GM06990 (cell line): ENCODE measurements at regions not wholly inside any gene's neighbourhood (a gene's known extent, or its start where the extent isn't known, plus 50 kb on each side); places are given as distances from the start of the nearest gene placed in this dataset.

ENCODE experiments used
- DNase-seq: peaks from one replicate; pipeline ENCODE4 v3.0.0-alpha.2; 2011; ENCODE audit not compliant: insufficient read length; ENCODE audit errors: extremely low read depth
- H3K27me3 ChIP-seq: replicated peaks from 2 replicates; pipeline ENCODE4 v1.6.0; 2011; ENCODE audit warnings: low read length; ENCODE audit not compliant: control insufficient read depth, insufficient read depth
- H3K36me3 ChIP-seq: 2 replicates; pipeline ENCODE4 v1.5.1; 2011; ENCODE audit warnings: low read length; ENCODE audit not compliant: control insufficient read depth, insufficient read depth
- H3K4me3 ChIP-seq: replicated peaks from 2 replicates; pipeline ENCODE4 v1.5.1; 2011; ENCODE audit warnings: low read depth, mild to moderate bottlenecking, control low read depth, low read length
- TF ChIP-seq, protein P1 (sequence below): IDR thresholded peaks from 2 replicates; pipeline ENCODE4 v1.5.1; 2011; ENCODE audit warnings: low read length, control low read depth, mild to moderate bottlenecking, inconsistent platforms; ENCODE audit not compliant: insufficient read depth, poor library complexity, severe bottlenecking

- TF ChIP-seq, protein P1, sequence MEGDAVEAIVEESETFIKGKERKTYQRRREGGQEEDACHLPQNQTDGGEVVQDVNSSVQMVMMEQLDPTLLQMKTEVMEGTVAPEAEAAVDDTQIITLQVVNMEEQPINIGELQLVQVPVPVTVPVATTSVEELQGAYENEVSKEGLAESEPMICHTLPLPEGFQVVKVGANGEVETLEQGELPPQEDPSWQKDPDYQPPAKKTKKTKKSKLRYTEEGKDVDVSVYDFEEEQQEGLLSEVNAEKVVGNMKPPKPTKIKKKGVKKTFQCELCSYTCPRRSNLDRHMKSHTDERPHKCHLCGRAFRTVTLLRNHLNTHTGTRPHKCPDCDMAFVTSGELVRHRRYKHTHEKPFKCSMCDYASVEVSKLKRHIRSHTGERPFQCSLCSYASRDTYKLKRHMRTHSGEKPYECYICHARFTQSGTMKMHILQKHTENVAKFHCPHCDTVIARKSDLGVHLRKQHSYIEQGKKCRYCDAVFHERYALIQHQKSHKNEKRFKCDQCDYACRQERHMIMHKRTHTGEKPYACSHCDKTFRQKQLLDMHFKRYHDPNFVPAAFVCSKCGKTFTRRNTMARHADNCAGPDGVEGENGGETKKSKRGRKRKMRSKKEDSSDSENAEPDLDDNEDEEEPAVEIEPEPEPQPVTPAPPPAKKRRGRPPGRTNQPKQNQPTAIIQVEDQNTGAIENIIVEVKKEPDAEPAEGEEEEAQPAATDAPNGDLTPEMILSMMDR = no peak
- no peak for DNase-seq
- Histone ChIP-seq H3K4me3 (no peak overlapping the region), H3K36me3 (no peaks in the 10 kb centered on the region), H3K27me3 (no peaks in the 10 kb centered on the region)
Observed at GRCh38 chr18:60880184-60880583, 453.0 kb upstream of the CDH20 start.

DNA sequence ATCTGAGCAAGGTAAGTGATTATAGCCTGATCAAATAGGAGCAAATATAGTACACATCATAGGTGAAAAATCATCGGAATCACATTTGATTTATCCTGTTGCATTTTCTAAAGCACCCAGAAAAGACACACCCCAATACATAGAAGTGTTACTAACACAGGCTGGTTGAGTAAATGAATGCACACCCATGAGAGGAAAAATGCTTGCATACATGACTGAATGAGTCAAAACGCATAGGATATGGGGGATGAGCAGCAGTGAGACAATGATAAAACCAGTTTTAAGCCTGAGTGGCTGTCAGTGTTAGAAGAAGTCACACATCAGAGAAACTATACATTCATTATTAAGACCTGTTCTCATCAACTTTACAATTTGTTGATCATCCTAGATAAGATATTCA, 449.6 kb upstream of the CDH20 start:
- no peak for DNase-seq
- H3K4me3 ChIP-seq = no peak overlapping the region
- TF ChIP-seq, protein P1 = no peak
- no peaks in the 10 kb centered on the region for H3K36me3 ChIP-seq
- no peaks in the 10 kb centered on the region for H3K27me3 ChIP-seq

DNA sequence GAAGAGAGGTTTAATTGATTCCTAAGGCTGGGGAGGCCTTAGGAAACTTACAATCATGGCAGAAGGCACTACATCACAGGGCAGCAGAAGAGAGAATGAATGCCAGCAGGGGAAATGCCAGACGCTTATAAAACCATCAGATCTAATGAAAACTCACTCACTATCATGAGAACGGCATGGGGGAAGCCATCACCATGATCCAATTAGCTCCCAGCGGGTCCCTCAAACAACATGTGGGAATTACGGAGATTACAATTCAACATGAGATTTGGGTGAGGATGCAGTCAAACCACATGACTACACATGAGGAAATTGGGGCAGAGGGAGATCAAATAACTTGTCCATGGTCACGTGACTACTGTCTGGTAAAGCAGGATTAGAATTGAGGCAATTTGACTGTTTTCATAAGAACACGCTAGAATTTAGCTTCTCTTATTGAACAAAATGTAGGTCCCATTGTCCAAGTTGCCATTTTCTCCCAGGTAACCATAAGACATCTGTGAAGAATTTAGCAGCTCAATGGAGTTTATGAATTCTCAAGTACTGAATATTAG, 445.1 kb upstream of the CDH20 start:
- H3K4me3 ChIP-seq = no peak overlapping the region
- no peaks in the 10 kb centered on the region for H3K27me3 ChIP-seq
- no peaks in the 10 kb centered on the region for H3K36me3 ChIP-seq
- TF ChIP-seq, protein P1 = no peak
- no peak for DNase-seq

DNA sequence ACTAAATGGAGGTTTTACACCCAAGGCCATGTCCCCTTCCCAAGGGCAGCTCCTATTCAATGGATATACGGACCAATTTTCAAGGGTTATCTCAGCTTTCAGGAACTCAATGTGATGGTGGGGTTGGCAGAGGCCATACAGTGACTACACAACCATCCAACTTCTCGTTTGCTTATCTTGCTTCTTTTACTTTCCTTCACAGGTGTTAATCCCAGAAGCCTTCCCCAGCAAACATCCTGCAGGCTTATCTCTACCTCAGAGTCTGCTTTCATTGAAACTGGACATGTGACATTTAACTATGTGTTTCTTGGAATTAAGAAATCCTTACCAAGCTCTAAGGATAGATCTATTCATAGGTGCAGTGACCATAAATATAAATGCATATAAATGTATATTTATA, 443.8 kb upstream of the CDH20 start:
- DNase-seq = no peak
- Histone ChIP-seq H3K36me3 (no peaks in the 10 kb centered on the region), H3K4me3 (no peak overlapping the region), H3K27me3 (no peaks in the 10 kb centered on the region)
- TF ChIP-seq, protein P1 = no peak

- no peak for DNase-seq
- TF ChIP-seq, protein P1 = no peak
- Histone ChIP-seq H3K36me3 (no peaks in the 10 kb centered on the region), H3K27me3 (no peaks in the 10 kb centered on the region), H3K4me3 (no peak overlapping the region)
Observed at GRCh38 chr18:60891936-60892335, 441.3 kb upstream of the CDH20 start.

DNA sequence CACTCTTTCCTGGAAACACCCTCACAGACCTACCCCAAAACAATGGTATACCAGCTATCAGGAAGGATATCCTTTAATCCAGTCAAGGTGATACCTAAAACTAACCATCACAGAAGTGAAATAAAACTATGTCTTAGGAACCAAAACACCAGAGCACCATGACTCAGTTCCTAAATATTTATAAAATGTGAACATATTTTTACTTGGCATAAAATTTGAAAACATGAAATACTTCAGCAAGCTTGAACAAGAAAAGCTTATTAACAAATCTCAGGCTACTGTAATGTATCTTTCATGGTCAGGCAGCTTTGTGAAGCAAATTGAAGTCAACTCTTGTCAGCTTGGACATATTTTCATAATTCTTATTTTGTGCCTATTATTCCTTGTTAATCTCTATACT, 440.8 kb upstream of the CDH20 start:
- no peaks in the 10 kb centered on the region for H3K27me3 ChIP-seq
- H3K4me3 ChIP-seq = no peak overlapping the region
- DNase-seq = no peak
- no peaks in the 10 kb centered on the region for H3K36me3 ChIP-seq
- TF ChIP-seq, protein P1 = no peak
